Amygdala (tissue), 56 donors: ENCODE measurements at regions not wholly inside any gene's neighbourhood (a gene's known extent, or its start where the extent isn't known, plus 50 kb on each side); places are given as distances from the start of the nearest gene placed in this dataset.
"Not testable (repeated sequence)": the region's sequence is repeated elsewhere in the genome, so short reads cannot be mapped to it uniquely, and the experiment has no call there.

Experiments used
- DNase-seq, 56 donors: peaks; one replicate each; lab custom pipeline; 2025; lab: John Stamatoyannopoulos, UW

GRCh38 chr10:59463909-59464308 is 101.6 kb upstream of the FAM13C start:
- DNase-seq, result no peak

- DNase-seq, result no peak
These were observed 98.3 kb upstream of the FAM13C start for GRCh38 chr10:59460601-59461000.

GRCh38 chr10:59456199-59456598 is 93.8 kb upstream of the FAM13C start:
- no peak for DNase-seq

- DNase-seq, result no peak
These were observed 92.0 kb upstream of the FAM13C start for GRCh38 chr10:59454171-59454919.

GRCh38 chr10:59448616-59449015 is 86.3 kb upstream of the FAM13C start:
- DNase-seq, result no peak

- no peak for DNase-seq
These were observed 73.4 kb upstream of the FAM13C start for GRCh38 chr10:59435707-59436106.

- no peak for DNase-seq
These were observed 72.3 kb upstream of the FAM13C start for GRCh38 chr10:59434463-59435321.

- DNase-seq, result no peak
These were observed 71.5 kb upstream of the FAM13C start for GRCh38 chr10:59433720-59434428.

- peak in 1 of 56 donors; percentile 2 for DNase-seq
These were observed 70.0 kb upstream of the FAM13C start for GRCh38 chr10:59432207-59432900.

- not testable (repeated sequence) for DNase-seq
These were observed 51.4 kb upstream of the FAM13C start for GRCh38 chr10:59413795-59414194.
